Stimulated activated memory B cell treated with anti-CD40 and anti-IgM and Interleukin-4, amounts not matched to agents 10 μg/mL and 1 μg/mL and 100 μg/mL, for 72 hours (primary cell): ENCODE measurements at regions not wholly inside any gene's neighbourhood (a gene's known extent, or its start where the extent isn't known, plus 50 kb on each side); places are given as distances from the start of the nearest gene placed in this dataset.
"Not testable (repeated sequence)": the region's sequence is repeated elsewhere in the genome, so short reads cannot be mapped to it uniquely, and the experiment has no call there.

Experiments
- ATAC-seq: fragments of 150-1000 bp; cut with Tn5 transposase; 2 replicates; pipeline ENCODE4 v1.10.0; 2021
- H3K27ac Mint-ChIP-seq: one replicate; pipeline ENCODE4 v1.8.0; 2022; ENCODE audit warnings: mild to moderate bottlenecking, mixed read lengths
- H3K27me3 Mint-ChIP-seq: one replicate; pipeline ENCODE4 v1.8.0; 2022; ENCODE audit warnings: mixed read lengths
- H3K36me3 Mint-ChIP-seq: one replicate; pipeline ENCODE4 v1.8.0; 2022; ENCODE audit warnings: mixed read lengths
- H3K4me1 Mint-ChIP-seq: one replicate; pipeline ENCODE4 v1.8.0; 2022; ENCODE audit warnings: mixed read lengths
- H3K4me3 Mint-ChIP-seq: one replicate; pipeline ENCODE4 v1.8.0; 2022; ENCODE audit warnings: mild to moderate bottlenecking, moderate library complexity, mixed read lengths
- H3K9me3 Mint-ChIP-seq: one replicate; pipeline ENCODE4 v1.8.0; 2022; ENCODE audit warnings: mixed read lengths

GRCh38 chr6:167208819-167209576 is 51.2 kb upstream of the GPR31 start:
- Mint-ChIP-seq H3K27ac (no peak overlapping the region), H3K9me3 (no peaks in the 10 kb centered on the region), H3K36me3 (no peaks in the 10 kb centered on the region), H3K27me3 (peaks cover 34% of the 10 kb centered on the region), H3K4me1 (peaks cover 9% of the 10 kb centered on the region), H3K4me3 (no peak overlapping the region)
- ATAC-seq: no peak

GRCh38 chr6:167209577-167209975 is 51.8 kb upstream of the GPR31 start:
- no peaks in the 10 kb centered on the region for H3K36me3 Mint-ChIP-seq
- no peak overlapping the region for H3K4me3 Mint-ChIP-seq
- H3K27ac Mint-ChIP-seq: no peak overlapping the region
- peaks cover 9% of the 10 kb centered on the region for H3K4me1 Mint-ChIP-seq
- peaks cover 34% of the 10 kb centered on the region for H3K27me3 Mint-ChIP-seq
- ATAC-seq: no peak
- H3K9me3 Mint-ChIP-seq: no peaks in the 10 kb centered on the region

GRCh38 chr6:167210375-167211294 is 52.9 kb upstream of the GPR31 start:
- H3K36me3 Mint-ChIP-seq: no peaks in the 10 kb centered on the region
- peaks cover 34% of the 10 kb centered on the region for H3K27me3 Mint-ChIP-seq
- no peaks in the 10 kb centered on the region for H3K9me3 Mint-ChIP-seq
- no peak overlapping the region for H3K4me3 Mint-ChIP-seq
- no peak for ATAC-seq
- H3K27ac Mint-ChIP-seq: no peak overlapping the region
- H3K4me1 Mint-ChIP-seq: peaks cover 9% of the 10 kb centered on the region

- Mint-ChIP-seq H3K4me1 (peaks cover 9% of the 10 kb centered on the region), H3K9me3 (no peaks in the 10 kb centered on the region), H3K4me3 (no peak overlapping the region), H3K36me3 (no peaks in the 10 kb centered on the region), H3K27me3 (peaks cover 29% of the 10 kb centered on the region), H3K27ac (no peak overlapping the region)
- ATAC-seq: no peak
These were observed 53.5 kb upstream of the GPR31 start for GRCh38 chr6:167211295-167211648.

GRCh38 chr6:167211881-167212712 is 54.3 kb upstream of the GPR31 start:
- H3K36me3 Mint-ChIP-seq: no peaks in the 10 kb centered on the region
- H3K9me3 Mint-ChIP-seq: no peaks in the 10 kb centered on the region
- no peak overlapping the region for H3K4me3 Mint-ChIP-seq
- peaks cover 21% of the 10 kb centered on the region for H3K27me3 Mint-ChIP-seq
- peak; percentile 2 for ATAC-seq
- H3K27ac Mint-ChIP-seq: no peak overlapping the region
- peaks cover 9% of the 10 kb centered on the region for H3K4me1 Mint-ChIP-seq

- Mint-ChIP-seq H3K36me3 (no peaks in the 10 kb centered on the region), H3K9me3 (no peaks in the 10 kb centered on the region), H3K4me1 (peaks cover 9% of the 10 kb centered on the region), H3K27me3 (peaks cover 16% of the 10 kb centered on the region), H3K27ac (no peak overlapping the region), H3K4me3 (no peak overlapping the region)
- peak; percentile 61 for ATAC-seq
These were observed 54.9 kb upstream of the GPR31 start for GRCh38 chr6:167212713-167213005.

GRCh38 chr6:167214206-167214605 is 56.4 kb upstream of the GPR31 start:
- H3K27ac Mint-ChIP-seq: no peak overlapping the region
- no peaks in the 10 kb centered on the region for H3K9me3 Mint-ChIP-seq
- H3K36me3 Mint-ChIP-seq: no peaks in the 10 kb centered on the region
- peaks cover 9% of the 10 kb centered on the region for H3K4me1 Mint-ChIP-seq
- H3K27me3 Mint-ChIP-seq: peaks cover 15% of the 10 kb centered on the region
- no peak for ATAC-seq
- H3K4me3 Mint-ChIP-seq: no peak overlapping the region

- H3K27ac Mint-ChIP-seq, H3K4me1 Mint-ChIP-seq, H3K27me3 Mint-ChIP-seq, H3K4me3 Mint-ChIP-seq, ATAC-seq, H3K9me3 Mint-ChIP-seq, H3K36me3 Mint-ChIP-seq: not testable (repeated sequence)
These were observed 57.9 kb upstream of the GPR31 start for GRCh38 chr6:167215429-167216250.

- not testable (repeated sequence) for H3K4me1 Mint-ChIP-seq, H3K27me3 Mint-ChIP-seq
These were observed 58.7 kb upstream of the GPR31 start for GRCh38 chr6:167216390-167217050.

GRCh38 chr6:167217073-167217472 is 59.3 kb upstream of the GPR31 start:
- H3K27ac Mint-ChIP-seq, H3K4me3 Mint-ChIP-seq, H3K27me3 Mint-ChIP-seq, ATAC-seq, H3K4me1 Mint-ChIP-seq, H3K36me3 Mint-ChIP-seq, H3K9me3 Mint-ChIP-seq: not testable (repeated sequence)

More at GRCh38 chr6:167216390-167217050, 58.7 kb upstream of the GPR31 start:
- ATAC-seq, H3K4me3 Mint-ChIP-seq, H3K36me3 Mint-ChIP-seq, H3K27ac Mint-ChIP-seq, H3K9me3 Mint-ChIP-seq: not testable (repeated sequence)

- H3K4me3 Mint-ChIP-seq, H3K9me3 Mint-ChIP-seq, H3K27ac Mint-ChIP-seq, H3K36me3 Mint-ChIP-seq, H3K27me3 Mint-ChIP-seq, H3K4me1 Mint-ChIP-seq: not testable (repeated sequence)
- ATAC-seq: peak; percentile 78
These were observed 60.4 kb upstream of the GPR31 start for GRCh38 chr6:167217951-167218759.

- H3K4me3 Mint-ChIP-seq, ATAC-seq, H3K27me3 Mint-ChIP-seq, H3K4me1 Mint-ChIP-seq, H3K27ac Mint-ChIP-seq, H3K9me3 Mint-ChIP-seq, H3K36me3 Mint-ChIP-seq: not testable (repeated sequence)
These were observed 61.3 kb upstream of the GPR31 start for GRCh38 chr6:167219079-167219478.

- Mint-ChIP-seq H3K27ac (no peak overlapping the region), H3K36me3 (no peaks in the 10 kb centered on the region), H3K4me3 (no peak overlapping the region), H3K27me3 (no peaks in the 10 kb centered on the region), H3K4me1 (no peaks in the 10 kb centered on the region), H3K9me3 (no peaks in the 10 kb centered on the region)
- ATAC-seq: no peak
These were observed 62.3 kb upstream of the GPR31 start for GRCh38 chr6:167219967-167220512.
